ENCODE measurements at regions not wholly inside any gene's neighbourhood (a gene's known extent, or its start where the extent isn't known, plus 50 kb on each side); places are given as distances from the start of the nearest gene placed in this dataset.
"Not testable (repeated sequence)": the region's sequence is repeated elsewhere in the genome, so short reads cannot be mapped to it uniquely, and the experiment has no call there.

DNA sequence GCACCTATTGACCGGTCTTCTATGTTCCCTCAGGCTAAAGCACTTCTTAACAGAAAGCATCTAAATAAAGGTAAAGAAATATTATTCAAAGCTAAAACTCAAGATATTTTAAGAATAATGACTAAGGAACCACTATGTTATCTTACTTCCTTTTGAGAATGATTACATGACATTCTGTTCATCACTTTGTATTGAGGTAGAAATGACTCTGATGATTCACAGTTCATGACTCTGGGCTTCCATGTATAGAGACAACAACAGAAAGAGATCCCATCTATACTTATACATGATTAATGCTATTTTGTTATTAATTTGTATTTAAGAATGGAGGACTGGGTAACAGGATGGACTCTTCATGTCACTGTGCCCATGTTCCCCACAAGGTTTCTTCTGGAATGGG is 218.3 kb upstream of the OR4E1 start:
- DNase-seq (ENCODE audit: low read depth in 4 of 4, low spot score in 2 of 4): no peak

DNA sequence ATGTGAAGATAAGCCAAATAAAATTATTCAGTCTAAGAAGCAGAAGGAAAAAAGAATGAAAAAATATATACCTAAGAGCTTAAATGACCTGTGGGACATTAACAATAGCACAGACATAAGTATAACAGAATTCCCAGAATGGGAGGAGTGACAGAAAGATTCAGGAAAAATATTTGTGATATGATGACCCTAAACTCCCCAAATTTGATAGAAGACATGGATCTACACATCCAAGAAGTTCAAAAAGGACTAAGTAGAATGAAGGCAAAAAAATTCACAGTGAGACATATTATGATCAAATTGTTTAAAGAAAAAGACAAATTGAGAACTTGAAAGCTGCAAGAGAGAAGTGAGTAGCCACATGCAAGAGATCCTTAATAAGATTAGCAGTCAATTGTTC is 211.4 kb upstream of the OR4E1 start:
- DNase-seq (ENCODE audit: low read depth in 4 of 4, low spot score in 2 of 4): no peak

DNA sequence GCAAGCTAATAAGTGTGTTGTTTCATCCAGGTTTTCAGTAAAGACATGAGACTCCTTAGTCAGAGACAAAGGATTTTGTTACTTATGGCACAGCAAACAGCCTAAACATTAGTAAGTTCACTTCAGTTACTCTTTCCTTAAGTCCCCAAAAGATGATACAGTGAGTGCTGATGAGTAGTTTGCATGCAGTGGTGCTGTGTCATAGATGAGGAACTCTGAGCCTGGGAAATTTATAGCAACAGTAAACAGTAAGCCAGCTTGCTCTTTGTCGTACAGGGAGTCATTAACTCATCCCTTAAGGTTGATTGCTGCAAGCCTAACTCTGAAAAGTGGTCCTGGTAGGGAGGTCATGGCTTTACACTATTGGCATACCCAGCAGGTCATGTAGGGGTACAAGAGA is 208.6 kb upstream of the OR4E1 start:
- DNase-seq (ENCODE audit: low read depth in 4 of 4, low spot score in 2 of 4): no peak

- no peak for DNase-seq (ENCODE audit: low read depth in 4 of 4, low spot score in 2 of 4)
These were observed 207.3 kb upstream of the OR4E1 start for GRCh38 chr14:21880918-21881317.

DNA sequence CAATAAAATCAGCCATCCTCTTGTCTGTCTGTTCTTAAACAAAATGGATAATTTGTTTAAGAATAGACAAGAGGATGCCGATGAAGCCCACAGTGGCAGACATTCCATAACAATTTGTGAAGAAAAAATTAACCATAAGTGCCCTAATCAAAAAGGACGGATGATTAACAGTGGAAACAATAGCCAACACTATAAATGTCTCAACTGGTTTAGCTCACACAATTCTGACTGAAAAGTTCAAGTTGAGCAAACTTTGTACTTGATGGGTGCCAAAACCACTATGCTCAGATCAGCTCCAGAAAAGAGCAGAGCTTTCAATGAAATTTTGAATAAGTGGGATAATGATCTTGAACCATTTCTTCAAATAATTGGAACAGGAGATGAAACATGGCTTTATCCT is 202.2 kb upstream of the OR4E1 start:
- no peak for DNase-seq (ENCODE audit: low read depth in 4 of 4, low spot score in 2 of 4)

DNA sequence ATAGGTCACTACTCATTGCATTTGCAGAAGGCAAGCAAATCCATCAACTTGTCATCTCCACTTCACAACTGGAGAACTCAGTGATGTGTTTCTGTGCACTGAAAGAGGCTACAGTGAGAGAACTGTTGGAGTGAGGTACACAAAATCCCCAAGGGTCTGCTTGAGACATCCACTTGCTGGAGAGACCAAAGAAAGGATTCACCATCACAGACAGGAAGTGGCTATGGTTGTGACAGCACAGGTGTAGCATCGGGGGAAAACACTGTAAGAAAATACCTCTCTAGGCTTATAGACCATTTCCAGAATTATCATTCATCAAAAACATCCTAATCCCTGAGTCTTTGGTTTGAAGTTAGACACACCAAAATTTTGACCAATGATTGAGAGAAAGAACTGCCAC is 201.3 kb upstream of the OR4E1 start:
- DNase-seq (ENCODE audit: low read depth in 4 of 4, low spot score in 2 of 4): no peak

- no peak for DNase-seq (ENCODE audit: low read depth in 4 of 4, low spot score in 2 of 4)
These were observed 200.5 kb upstream of the OR4E1 start for GRCh38 chr14:21874167-21874566.

- DNase-seq (ENCODE audit: low read depth in 4 of 4, low spot score in 2 of 4): peak in 2 of 4 donors; percentile 23 to 43
These were observed 194.9 kb upstream of the OR4E1 start for GRCh38 chr14:21868442-21869046.

DNA sequence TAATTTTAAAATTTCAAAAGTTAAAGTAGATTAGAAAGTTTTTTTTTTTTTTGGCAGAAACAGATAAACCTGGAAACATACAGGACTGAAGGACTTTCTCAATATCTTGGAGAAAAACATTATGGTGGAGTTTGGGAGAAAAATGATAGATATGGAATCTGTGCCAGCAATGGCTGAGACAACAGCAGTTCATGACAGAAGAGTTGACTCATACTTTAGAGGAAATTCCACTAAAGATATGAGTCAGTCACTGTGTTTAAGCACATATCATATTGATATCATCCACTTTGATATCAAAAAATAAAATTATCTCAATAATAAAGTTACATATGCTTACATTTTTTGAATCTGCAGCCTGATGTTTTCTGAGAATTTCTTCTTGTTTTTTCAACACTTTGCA is 193.9 kb upstream of the OR4E1 start:
- no peak for DNase-seq (ENCODE audit: low read depth in 4 of 4, low spot score in 2 of 4)

- DNase-seq (ENCODE audit: low read depth in 4 of 4, low spot score in 2 of 4): no peak
These were observed 192.9 kb upstream of the OR4E1 start for GRCh38 chr14:21866479-21866878.

GRCh38 chr14:21863289-21863688 is 189.7 kb upstream of the OR4E1 start:
- no peak for DNase-seq (ENCODE audit: low read depth in 4 of 4, low spot score in 2 of 4)

DNA sequence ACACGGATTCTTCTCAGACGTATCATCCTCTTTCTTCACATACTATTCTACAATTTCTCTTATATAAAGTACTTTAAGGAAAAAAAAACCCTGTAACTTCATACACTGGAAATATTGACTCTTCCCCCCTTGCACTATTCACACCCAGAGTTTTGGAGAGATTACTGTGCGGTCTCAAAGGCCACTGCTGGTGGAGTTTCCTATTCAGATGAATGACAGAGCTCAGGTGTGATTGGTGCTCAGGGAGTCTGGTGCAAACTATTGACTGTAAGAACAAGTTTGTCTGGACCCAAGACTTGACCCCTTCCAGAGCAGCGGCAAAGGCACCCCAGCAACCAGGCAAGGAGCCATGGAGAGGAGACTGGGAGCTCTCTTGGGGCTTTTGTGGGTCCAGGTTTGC is 187.5 kb upstream of the OR4E1 start:
- no peak for DNase-seq (ENCODE audit: low read depth in 4 of 4, low spot score in 2 of 4)

DNA sequence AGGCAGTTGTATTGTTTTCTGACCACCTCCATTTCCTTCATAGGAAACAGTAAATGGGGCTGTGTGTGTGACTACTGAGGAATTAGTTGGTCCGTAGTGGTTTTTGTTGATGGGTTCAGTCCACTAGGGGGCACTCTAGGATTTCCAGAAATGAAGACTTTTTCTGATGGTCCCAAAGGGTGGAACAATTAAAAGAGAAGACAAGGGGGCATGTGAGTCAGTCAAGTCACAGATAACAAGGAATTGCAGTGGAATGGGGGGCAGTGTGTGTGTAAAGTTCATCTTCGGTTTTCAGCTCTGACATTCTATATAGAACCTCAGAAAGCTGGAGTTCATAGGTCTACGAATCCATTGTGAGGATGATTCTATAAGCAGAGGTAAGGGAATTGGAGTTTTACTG is 186.6 kb upstream of the OR4E1 start:
- DNase-seq (ENCODE audit: low read depth in 4 of 4, low spot score in 2 of 4): no peak

DNA sequence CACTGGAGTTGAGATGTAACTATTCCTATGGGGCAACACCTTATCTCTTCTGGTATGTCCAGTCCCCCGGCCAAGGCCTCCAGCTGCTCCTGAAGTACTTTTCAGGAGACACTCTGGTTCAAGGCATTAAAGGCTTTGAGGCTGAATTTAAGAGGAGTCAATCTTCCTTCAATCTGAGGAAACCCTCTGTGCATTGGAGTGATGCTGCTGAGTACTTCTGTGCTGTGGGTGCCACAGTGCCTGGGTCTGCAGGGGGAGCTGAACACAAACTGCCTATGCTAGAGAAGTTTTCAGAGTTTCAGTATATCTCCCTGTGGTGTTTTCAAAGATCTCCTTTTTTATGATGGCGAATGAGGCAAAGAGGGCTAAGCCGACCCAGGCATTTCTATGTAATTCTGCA is 179.2 kb upstream of the OR4E1 start:
- no peak for DNase-seq (ENCODE audit: low read depth in 4 of 4, low spot score in 2 of 4)

GRCh38 chr14:21852061-21852664 is 178.5 kb upstream of the OR4E1 start:
- no peak for DNase-seq (ENCODE audit: low read depth in 4 of 4, low spot score in 2 of 4)

GRCh38 chr14:21846902-21847301 is 173.3 kb upstream of the OR4E1 start:
- DNase-seq (ENCODE audit: low read depth in 4 of 4, low spot score in 2 of 4): not testable (repeated sequence)

DNA sequence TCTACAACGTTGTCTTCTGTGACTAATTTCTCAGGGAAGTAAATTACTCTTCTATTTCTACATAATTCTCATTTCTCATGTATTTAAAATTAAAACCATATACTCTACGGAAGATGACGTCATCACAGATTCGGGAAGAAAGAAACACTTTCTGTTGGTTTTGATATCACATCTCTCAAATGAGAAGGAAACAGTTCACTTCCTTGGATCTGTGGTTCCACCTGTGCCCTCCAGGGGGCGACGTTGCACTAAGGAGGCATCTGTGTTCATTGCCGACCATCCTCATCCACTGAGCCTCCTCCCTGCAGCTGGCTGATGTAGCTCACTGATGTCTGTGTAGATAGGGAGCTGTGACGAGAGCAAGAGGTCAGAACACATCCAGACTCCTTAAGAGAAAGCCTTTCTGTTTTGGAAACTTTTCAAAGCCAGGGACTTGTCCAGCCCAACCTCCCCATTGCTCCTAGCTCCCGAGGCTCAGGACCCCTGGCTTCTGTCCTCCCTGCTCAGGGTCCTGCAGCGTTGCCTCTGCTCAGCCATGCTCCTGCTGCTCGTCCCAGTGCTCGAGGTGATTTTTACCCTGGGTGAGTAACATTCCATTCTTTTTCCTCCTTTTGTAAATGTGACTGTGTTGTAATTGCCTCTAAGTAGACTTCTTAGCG is 172.7 kb upstream of the OR4E1 start:
- DNase-seq (ENCODE audit: low read depth in 4 of 4, low spot score in 2 of 4): no peak

GRCh38 chr14:21840765-21841164 is 167.1 kb upstream of the OR4E1 start:
- no peak for DNase-seq (ENCODE audit: low read depth in 4 of 4, low spot score in 2 of 4)

DNA sequence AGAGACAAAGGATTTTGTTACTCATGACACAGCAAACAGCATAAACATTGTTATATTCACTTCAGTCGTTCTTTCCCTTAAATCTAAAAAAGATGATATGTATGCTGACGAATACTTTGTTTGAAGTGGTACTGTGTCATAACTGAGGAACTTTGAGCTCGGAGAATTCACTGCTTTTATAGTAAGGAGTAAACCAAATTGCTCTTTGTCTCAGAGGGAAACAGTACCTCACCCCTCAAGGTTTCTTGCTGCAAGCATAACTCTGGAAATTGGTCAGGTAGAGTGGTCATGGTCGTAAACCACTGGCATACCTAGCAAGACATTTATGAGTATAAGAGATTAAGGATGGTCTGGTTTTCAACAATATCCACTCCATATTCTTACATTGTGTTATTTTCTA is 160.2 kb upstream of the OR4E1 start:
- DNase-seq (ENCODE audit: low read depth in 4 of 4, low spot score in 2 of 4): no peak

DNA sequence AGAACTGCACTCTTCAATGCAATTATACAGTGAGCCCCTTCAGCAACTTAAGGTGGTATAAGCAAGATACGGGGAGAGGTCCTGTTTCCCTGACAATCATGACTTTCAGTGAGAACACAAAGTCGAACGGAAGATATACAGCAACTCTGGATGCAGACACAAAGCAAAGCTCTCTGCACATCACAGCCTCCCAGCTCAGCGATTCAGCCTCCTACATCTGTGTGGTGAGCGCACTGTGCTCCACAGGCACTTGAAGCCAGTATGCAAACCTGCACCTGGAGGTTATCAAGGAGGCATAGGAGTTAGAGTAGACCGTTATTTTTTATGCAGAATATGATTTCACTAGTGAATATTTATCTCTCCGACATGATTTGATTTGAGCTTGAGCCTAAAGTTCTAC is 152.2 kb upstream of the OR4E1 start:
- DNase-seq (ENCODE audit: low read depth in 4 of 4, low spot score in 2 of 4): no peak

DNA sequence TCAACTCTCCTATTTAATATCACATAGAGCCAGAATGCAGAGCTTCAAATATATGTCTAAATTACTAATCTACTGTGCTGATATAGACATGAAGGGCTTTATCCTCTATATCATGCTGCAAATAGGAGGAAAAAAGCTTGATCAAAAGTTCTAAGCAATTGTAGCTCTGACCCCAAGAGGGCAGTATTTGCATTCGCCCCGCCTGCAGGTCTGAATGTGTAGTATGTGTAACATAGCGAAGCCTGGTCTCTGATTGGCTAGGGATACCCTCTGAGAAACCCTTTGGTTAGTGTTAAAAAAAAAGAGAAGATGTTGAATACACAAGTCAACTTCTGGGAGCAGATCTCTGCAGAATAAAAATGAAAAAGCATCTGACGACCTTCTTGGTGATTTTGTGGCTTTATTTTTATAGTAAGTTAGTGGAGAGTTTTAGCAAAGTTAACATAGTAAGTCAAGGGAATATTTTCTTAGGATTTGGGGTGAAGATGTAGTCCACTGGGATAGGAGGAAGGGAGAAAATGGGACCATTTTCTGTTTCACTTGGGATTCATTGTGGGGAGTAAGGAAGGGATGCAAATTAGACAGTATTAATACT is 151.6 kb upstream of the OR4E1 start:
- no peak for DNase-seq (ENCODE audit: low read depth in 4 of 4, low spot score in 2 of 4)

DNA sequence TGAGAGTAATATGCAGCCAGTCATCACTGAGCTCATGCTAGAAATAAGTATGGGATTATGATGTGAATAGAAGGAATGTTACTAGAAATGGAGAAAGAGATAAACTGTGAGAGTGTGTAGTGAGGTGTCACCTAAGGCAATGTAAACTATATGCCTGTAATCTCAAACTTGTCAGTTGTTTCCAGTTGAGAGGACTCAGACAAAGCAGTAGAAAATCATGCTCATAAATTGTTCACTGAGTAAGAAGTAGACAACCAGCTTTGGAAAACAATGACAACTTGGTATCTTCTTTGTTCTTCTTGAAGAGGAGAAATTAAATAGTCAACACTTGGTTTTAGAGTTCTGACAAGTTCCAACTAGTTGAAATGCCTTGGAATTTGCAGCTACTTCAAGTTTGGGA is 148.5 kb upstream of the OR4E1 start:
- DNase-seq (ENCODE audit: low read depth in 4 of 4, low spot score in 2 of 4): no peak

Measured in left renal cortex interstitium (tissue), 4 donors.